AG09319 (cell line): ENCODE measurements at regions not wholly inside any gene's neighbourhood (a gene's known extent, or its start where the extent isn't known, plus 50 kb on each side); places are given as distances from the start of the nearest gene placed in this dataset.

Experiments used
- DNase-seq: peaks from one replicate; pipeline ENCODE4 v3.0.0-alpha.2; 2010; ENCODE audit warnings: low read depth; ENCODE audit errors: extremely low read depth
- TF ChIP-seq, protein P1 (sequence below): IDR thresholded peaks from 2 replicates; pipeline ENCODE4 v1.5.1; 2011; ENCODE audit warnings: low read depth, mild to moderate bottlenecking, inconsistent platforms, low read length, moderate library complexity

GRCh38 chr3:46091046-46091445 lies 63.8 kb upstream of the XCR1 start:
- no peak for DNase-seq
- TF ChIP-seq, protein P1, sequence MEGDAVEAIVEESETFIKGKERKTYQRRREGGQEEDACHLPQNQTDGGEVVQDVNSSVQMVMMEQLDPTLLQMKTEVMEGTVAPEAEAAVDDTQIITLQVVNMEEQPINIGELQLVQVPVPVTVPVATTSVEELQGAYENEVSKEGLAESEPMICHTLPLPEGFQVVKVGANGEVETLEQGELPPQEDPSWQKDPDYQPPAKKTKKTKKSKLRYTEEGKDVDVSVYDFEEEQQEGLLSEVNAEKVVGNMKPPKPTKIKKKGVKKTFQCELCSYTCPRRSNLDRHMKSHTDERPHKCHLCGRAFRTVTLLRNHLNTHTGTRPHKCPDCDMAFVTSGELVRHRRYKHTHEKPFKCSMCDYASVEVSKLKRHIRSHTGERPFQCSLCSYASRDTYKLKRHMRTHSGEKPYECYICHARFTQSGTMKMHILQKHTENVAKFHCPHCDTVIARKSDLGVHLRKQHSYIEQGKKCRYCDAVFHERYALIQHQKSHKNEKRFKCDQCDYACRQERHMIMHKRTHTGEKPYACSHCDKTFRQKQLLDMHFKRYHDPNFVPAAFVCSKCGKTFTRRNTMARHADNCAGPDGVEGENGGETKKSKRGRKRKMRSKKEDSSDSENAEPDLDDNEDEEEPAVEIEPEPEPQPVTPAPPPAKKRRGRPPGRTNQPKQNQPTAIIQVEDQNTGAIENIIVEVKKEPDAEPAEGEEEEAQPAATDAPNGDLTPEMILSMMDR: no peak

DNA sequence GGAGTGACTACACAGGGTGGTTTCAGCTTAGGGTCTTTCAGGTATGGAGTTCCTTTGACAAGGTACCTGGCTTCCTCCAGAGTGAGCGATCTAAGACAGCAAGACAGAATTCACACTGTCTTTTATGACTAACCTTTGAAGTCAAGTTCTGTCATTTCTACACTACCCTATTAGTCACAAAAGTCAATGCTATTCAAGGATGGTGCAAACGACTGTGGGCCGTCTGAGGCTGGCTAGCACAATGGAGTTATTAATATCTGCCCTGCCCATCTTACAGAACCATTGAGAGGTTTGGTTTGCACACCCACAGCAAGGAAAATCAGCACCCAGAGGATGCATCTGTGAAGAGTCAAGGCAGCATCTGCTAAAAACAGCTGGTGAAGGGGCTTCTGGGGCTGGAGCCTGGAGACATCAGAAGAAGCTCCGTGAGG lies 62.9 kb upstream of the XCR1 start:
- TF ChIP-seq, protein P1: no peak

DNA sequence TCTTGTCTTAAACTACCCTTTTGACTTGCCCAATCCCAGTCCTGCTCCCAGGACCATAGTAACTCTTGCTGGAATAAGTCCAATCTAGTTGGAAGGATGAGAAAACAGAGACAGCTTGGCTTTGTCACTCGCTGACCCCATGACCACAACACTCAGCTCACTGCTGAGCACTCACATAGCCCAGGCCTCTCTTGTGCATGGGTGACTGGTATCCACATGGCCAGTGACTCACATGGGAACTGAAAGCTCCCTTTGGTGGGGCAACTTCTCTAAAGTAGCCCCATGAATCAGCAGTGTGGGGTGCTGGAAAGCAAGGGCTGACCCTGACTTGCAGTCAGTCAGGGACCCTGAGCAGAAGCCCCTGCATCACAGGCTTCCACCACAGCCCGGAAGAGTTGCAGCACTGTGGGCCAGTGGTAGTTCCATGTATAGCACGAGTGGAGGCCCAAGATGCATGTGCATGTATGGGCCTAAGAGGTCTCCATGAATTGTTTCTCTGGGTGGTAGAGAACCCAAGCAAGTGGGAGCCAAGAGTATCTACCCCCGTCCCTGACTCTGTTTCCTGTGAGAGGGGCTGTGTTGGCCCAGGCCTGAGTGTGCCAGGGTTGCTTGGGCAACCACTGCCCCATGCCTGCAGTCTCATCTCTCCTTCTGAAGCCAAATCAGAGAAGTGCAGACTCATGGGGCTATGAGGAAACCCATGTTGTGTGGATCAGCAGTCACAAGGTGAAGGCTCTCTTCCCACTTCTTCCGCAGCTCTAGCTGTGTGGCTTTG lies 62.1 kb upstream of the XCR1 start:
- DNase-seq: peak; percentile 79
- TF ChIP-seq, protein P1: no peak

More for the DNA sequence above, 62.9 kb upstream of the XCR1 start:
- no peak for DNase-seq

DNA sequence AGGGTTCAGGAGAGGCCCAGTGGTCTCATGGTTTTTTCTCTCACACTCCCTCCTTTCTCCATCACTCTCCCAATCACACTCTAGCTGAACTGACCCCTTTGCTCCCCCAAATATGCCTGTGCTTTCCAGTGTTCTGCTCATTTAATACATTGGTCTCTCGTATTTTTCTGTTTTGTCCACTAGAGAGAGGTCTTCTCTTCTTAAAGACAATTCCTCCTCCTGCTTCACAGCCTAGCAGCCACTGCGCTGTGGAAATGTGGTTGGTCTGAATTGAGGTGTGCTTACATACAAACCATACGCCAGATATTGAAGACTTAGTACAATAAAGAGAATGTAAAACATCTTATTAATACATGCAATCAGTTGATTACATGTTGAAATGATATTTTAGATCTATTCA lies 60.6 kb upstream of the XCR1 start:
- DNase-seq: no peak
- TF ChIP-seq, protein P1: peak; percentile 17

DNA sequence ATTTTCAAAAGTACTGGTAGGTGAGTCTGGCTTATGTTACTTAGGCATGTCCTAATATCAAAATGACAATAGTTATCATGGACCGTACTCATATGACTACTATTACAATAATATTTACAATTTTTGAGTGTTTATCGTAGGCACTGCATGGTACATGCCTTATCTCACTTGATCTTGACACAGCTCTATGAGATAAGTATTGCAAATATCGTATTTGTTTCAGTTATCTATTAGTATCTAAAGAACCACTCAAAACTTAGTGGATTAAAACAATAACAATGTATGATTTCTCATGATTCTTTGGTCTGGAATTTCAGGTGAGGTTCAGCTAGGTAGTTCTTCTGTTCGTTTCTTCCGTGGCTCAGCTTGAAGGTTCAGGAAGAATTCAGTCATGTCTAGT lies 59.7 kb upstream of the XCR1 start:
- TF ChIP-seq, protein P1: no peak
- DNase-seq: no peak

DNA sequence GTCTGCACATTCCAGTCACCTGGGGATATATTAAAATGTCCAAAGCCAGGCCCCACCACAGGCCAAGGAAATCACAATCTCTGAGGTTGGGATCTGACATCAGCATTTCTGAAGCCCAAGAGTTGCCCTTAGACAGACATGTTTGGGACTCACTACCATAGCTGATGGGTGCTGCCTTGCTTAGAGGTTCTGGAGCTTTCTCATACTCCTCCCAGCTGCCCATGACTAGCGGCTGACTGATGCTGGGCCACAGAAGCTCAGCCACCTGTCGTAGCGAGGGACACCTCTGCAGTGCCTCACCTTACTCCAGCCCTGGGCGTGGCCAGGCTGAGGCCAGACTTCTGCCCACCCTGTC lies 58.8 kb upstream of the XCR1 start:
- TF ChIP-seq, protein P1: no peak
- no peak for DNase-seq

GRCh38 chr3:46085421-46086082 lies 58.3 kb upstream of the XCR1 start:
- DNase-seq: no peak
- TF ChIP-seq, protein P1: no peak
